Effector memory CD4-positive, alpha-beta T cell (primary cell): ENCODE measurements at regions not wholly inside any gene's neighbourhood (a gene's known extent, or its start where the extent isn't known, plus 50 kb on each side); places are given as distances from the start of the nearest gene placed in this dataset.
"Not testable (repeated sequence)": the region's sequence is repeated elsewhere in the genome, so short reads cannot be mapped to it uniquely, and the experiment has no call there.

Source experiments
- DNase-seq, 3 donors: peaks; one replicate each; pipeline ENCODE4 v3.0.0-alpha.2; 2020
- H3K27ac ChIP-seq: 2 replicates; pipeline ENCODE4 v1.7.0; 2013; ENCODE audit warnings: mild to moderate bottlenecking, low read length, moderate library complexity; ENCODE audit not compliant: insufficient read depth, poor library complexity, severe bottlenecking
- H3K27me3 ChIP-seq: replicated peaks from 2 replicates; pipeline ENCODE4 v1.7.0; 2013; ENCODE audit warnings: mild to moderate bottlenecking, low read length; ENCODE audit not compliant: insufficient read depth, control insufficient read depth, poor library complexity, severe bottlenecking
- H3K36me3 ChIP-seq: 2 replicates; pipeline ENCODE4 v1.7.0; 2013; ENCODE audit warnings: mild to moderate bottlenecking, low read length, moderate library complexity; ENCODE audit not compliant: control insufficient read depth, insufficient read depth
- H3K4me1 ChIP-seq: 2 replicates; pipeline ENCODE4 v1.7.0; 2013; ENCODE audit warnings: low read length, mild to moderate bottlenecking; ENCODE audit not compliant: control insufficient read depth, insufficient read depth, poor library complexity, severe bottlenecking
- H3K4me3 ChIP-seq: 2 replicates; pipeline ENCODE4 v1.7.0; 2013; ENCODE audit warnings: low read length, low read depth, mild to moderate bottlenecking; ENCODE audit not compliant: insufficient read depth, poor library complexity, severe bottlenecking
- H3K9me3 ChIP-seq: 2 replicates; pipeline ENCODE4 v1.7.0; 2013; ENCODE audit warnings: mild to moderate bottlenecking, low read length, moderate library complexity; ENCODE audit not compliant: control insufficient read depth

DNA sequence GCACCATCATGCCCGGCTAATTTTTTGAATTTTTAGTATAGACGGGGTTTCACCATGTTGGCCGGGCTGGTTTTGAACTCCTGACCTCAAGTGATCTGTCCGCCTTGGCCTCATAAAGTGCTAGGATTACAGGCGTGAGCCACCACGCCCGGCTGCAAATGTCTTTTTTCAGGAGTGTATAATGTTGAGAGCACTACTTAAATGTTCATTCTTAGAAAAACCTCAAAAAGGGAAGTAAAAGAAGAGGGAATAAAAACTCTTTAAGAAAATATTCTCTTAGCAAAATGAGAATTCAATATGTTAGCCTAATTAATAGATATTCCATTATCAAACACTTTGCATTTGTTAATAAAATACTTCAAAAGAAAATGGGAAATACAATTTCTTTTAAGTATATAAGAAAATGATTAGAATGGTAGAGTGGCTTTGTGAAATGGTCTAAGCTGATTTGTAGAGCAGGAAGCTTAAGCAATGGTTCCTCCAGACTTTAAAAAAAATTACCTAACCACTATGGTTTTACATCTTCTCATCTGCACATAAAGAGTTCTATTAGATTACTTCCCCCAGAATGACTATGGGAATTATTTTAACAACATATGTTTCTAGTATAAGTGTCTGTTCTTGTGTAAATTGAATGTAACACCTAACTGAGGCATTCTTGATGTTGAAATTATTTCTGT lies 226.7 kb upstream of the ALCAM start:
- Histone ChIP-seq H3K4me1 (no peaks in the 10 kb centered on the region), H3K27ac (no peak overlapping the region), H3K4me3 (no peak overlapping the region), H3K36me3 (no peaks in the 10 kb centered on the region), H3K27me3 (no peaks in the 10 kb centered on the region), H3K9me3 (no peaks in the 10 kb centered on the region)
- no peak for DNase-seq

DNA sequence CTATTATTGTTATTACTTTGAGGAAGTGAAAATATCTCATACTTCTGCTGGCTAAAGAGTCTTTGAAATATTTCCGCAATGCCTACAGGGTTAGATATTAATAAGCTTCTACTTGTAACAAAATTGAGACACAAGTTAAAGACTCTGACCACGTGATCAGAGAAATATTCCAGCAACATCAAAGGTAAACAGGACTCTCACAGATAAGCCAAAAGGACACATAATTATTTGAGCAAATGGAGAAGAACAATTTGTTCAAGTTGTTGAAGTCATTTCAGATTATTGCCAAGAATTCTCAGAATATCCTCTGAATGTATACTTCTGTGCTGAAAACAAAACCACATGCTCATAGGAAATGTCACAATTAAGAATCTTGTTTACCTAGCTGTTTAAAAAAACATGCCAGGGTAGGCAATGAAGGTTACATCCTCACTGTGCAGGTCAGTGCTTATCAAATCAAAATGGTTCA lies 225.8 kb upstream of the ALCAM start:
- H3K36me3 ChIP-seq, result no peaks in the 10 kb centered on the region
- no peaks in the 10 kb centered on the region for H3K4me1 ChIP-seq
- H3K4me3 ChIP-seq, result no peak overlapping the region
- no peaks in the 10 kb centered on the region for H3K27me3 ChIP-seq
- no peak overlapping the region for H3K27ac ChIP-seq
- H3K9me3 ChIP-seq, result no peaks in the 10 kb centered on the region
- no peak for DNase-seq

DNA sequence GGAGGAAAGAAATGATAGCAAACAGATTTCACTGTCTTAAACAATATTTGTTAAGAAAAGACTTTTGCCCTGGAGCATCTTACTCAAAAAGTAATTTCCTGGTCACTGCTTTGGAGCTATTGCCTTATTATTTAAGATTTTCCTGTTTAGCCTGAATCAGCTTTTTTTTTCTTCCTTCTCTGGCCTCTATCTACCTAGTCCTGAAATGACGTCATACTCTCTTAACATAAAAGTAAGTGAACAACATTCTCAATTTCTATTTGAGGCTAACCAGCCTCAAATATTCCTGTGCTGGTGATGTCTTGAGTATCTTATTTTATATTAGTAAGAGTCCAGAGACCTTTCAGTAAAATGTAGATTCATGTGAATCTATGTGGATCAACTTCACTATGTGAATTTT lies 221.9 kb upstream of the ALCAM start:
- H3K4me1 ChIP-seq, result no peaks in the 10 kb centered on the region

DNA sequence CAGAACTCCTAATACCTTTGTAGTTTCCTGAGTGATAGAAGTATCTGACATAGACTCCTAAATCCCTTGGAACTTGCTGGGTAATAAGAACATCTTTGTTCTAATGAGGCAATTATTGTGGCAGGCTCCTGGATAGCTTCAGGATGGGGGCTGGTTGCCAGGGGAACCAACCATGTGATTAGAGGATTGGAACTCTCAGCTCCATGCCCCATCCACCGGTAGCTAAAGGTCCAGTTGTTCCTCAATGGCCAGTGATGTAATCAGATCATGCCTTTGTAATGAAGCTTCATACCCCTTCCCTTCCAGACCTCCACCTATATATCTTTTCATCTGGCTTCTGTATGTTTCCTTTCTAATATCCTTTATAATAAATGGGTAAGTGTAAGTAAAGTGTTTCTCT lies 221.2 kb upstream of the ALCAM start:
- no peaks in the 10 kb centered on the region for H3K9me3 ChIP-seq
- no peaks in the 10 kb centered on the region for H3K36me3 ChIP-seq
- H3K27me3 ChIP-seq, result no peaks in the 10 kb centered on the region
- H3K4me1 ChIP-seq, result no peaks in the 10 kb centered on the region
- no peak for DNase-seq
- H3K4me3 ChIP-seq, result no peak overlapping the region
- H3K27ac ChIP-seq, result no peak overlapping the region

More for the DNA sequence above, 221.9 kb upstream of the ALCAM start:
- H3K9me3 ChIP-seq, result no peaks in the 10 kb centered on the region
- DNase-seq, result no peak
- H3K4me3 ChIP-seq, result no peak overlapping the region
- no peaks in the 10 kb centered on the region for H3K27me3 ChIP-seq
- no peak overlapping the region for H3K27ac ChIP-seq
- no peaks in the 10 kb centered on the region for H3K36me3 ChIP-seq

DNA sequence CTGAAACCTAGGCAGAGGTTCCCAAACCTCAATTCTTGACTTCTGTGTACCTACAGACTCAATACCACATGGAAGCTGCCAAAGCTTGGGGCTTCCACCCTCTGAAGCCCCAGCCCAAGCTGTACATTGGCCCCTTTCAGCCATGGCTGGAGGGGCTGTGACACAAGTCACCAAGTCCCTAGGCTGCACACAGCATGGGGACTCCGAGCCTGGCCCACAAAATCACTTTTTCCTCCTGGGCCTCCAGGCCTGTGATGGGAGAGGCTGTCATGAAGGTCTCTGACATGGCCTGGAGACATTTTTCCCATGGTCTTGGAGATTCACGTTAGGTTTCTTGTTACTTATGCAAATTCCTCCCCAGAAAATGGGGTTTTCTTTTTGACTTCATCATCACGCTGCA lies 217.5 kb upstream of the ALCAM start:
- H3K4me1 ChIP-seq, DNase-seq, H3K27ac ChIP-seq, H3K9me3 ChIP-seq, H3K4me3 ChIP-seq, H3K27me3 ChIP-seq, H3K36me3 ChIP-seq: not testable (repeated sequence)

DNA sequence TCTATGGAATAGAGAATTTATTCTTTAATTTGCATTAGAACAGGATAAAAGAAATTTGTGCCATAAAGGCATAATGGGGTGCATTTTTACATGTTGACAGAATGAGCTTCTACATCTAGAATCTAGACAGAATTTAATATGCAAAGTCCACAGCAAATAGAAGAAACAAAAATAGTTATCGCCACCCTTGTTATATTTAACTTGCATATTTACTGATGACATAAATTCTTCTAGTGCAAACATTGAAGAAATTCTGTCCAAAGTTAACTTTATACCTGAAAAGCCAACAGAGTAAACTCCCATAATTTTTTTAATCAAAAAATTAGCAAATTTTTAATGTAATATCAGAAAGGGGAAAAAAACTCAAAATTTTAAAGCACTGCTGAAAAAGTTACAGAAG lies 213.7 kb upstream of the ALCAM start:
- no peaks in the 10 kb centered on the region for H3K9me3 ChIP-seq
- no peaks in the 10 kb centered on the region for H3K27me3 ChIP-seq
- H3K27ac ChIP-seq, result no peak overlapping the region
- H3K36me3 ChIP-seq, result no peaks in the 10 kb centered on the region
- no peak for DNase-seq
- H3K4me1 ChIP-seq, result no peaks in the 10 kb centered on the region
- H3K4me3 ChIP-seq, result no peak overlapping the region

DNA sequence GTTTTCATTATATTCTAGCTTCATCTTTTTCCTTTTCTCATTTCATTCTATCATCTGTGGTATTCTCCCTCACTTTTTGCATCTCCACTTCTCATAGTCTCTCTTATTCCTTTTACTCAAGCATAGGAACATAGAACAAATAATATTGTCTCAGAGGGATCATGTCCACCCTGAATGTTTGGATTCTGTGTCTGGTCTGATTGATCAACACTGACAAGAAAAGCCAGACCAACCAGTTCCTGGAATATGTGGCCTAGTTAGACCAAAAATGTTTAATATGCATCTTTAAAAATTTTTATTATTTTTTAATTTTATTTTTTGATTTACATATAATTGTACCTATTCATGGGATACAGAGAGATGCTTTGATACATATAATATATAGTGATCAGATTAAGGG lies 212.0 kb upstream of the ALCAM start:
- Histone ChIP-seq H3K36me3 (no peaks in the 10 kb centered on the region), H3K4me3 (no peak overlapping the region), H3K4me1 (no peaks in the 10 kb centered on the region), H3K27ac (no peak overlapping the region), H3K9me3 (no peaks in the 10 kb centered on the region), H3K27me3 (no peaks in the 10 kb centered on the region)
- DNase-seq, result no peak

DNA sequence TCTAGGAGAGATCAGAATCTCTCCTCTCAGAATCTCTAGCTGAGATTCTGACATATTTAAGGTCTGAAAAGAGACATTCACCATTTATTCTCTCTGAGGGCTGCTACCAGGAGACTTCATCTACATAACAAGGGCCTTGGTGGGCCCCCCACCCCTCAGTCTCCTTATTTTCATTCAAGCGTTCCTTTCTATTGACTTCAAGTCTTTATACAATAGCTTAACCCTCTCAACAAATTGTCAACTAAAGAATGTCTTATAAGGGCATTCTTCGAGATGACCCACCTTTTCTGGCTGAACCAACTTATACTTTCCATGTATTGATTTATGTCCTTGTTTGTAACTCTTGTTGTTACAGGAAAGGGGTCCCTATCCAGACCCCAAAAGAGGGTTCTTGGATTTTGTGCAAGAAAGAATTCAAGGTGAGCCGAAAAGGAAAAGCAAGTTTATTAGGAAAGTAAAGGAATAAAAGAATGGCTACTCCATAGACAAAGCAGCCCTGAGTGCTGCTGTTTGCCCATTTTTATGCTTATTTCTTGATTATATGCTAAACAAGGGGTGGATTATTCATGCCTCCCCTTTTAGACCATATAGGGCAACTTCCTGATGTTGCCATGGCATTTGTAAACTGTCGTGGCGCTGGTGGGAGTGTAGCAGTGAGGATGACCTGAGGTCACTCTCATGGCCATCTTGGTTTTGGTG lies 209.5 kb upstream of the ALCAM start:
- Histone ChIP-seq H3K4me1 (no peaks in the 10 kb centered on the region), H3K27me3 (no peaks in the 10 kb centered on the region), H3K36me3 (no peaks in the 10 kb centered on the region), H3K27ac (no peak overlapping the region), H3K9me3 (no peaks in the 10 kb centered on the region), H3K4me3 (no peak overlapping the region)
- no peak for DNase-seq

DNA sequence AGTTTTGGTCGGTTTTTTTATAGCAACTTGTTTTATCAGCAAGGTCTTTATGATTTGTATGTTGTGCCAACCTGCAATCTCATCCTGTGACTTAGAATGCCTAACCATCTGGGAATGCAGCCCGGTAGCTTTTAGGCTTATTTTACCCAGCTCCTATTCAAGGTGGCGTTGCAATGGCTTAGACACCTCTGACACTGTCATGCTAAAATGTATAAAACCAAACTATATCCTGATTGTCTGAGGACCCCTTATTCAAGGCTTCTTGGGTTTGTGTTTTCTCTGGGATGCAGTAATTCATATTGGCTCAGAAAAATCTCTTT lies 209.0 kb upstream of the ALCAM start:
- no peak for DNase-seq
- H3K27me3 ChIP-seq, result no peaks in the 10 kb centered on the region
- H3K27ac ChIP-seq, result no peak overlapping the region
- no peak overlapping the region for H3K4me3 ChIP-seq
- no peaks in the 10 kb centered on the region for H3K9me3 ChIP-seq
- no peaks in the 10 kb centered on the region for H3K4me1 ChIP-seq
- H3K36me3 ChIP-seq, result no peaks in the 10 kb centered on the region

DNA sequence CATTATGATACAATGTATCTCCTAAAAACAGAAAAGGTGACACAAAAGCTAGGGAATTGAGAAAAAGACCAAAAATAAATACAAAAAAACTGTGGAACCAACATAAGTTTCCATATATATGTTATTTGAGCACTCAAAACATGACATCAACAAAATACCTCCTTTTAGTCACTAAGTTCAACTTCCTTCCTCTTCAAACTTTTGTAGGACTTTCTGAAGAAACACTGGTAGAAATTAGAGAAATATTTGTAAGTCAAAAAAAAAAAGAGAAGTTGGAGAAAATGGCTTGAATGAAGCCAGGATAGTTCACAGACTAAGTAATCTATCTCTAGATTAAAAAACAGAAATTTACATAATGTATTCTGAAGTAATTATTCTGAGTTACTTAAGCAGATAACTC lies 208.4 kb upstream of the ALCAM start:
- DNase-seq, result no peak
- no peak overlapping the region for H3K27ac ChIP-seq
- no peaks in the 10 kb centered on the region for H3K9me3 ChIP-seq
- H3K4me3 ChIP-seq, result no peak overlapping the region
- H3K36me3 ChIP-seq, result no peaks in the 10 kb centered on the region
- no peaks in the 10 kb centered on the region for H3K27me3 ChIP-seq
- H3K4me1 ChIP-seq, result no peaks in the 10 kb centered on the region
